Naive thymus-derived CD8-positive, alpha-beta T cell (primary cell): ENCODE measurements at regions not wholly inside any gene's neighbourhood (a gene's known extent, or its start where the extent isn't known, plus 50 kb on each side); places are given as distances from the start of the nearest gene placed in this dataset.

ENCODE experiments used
- ATAC-seq, 2 donors: fragments of 150-1000 bp; cut with Tn5 transposase in 1 of 2; sonication (Bioruptor Pico), chemical (Tn5 transposase) in 1 of 2; 1 replicate in 1 of 2; 2 replicates in 1 of 2; pipeline ENCODE4 v1.10.0; 2021; ENCODE audit warnings: mild to moderate bottlenecking in 2 of 2, moderate library complexity in 2 of 2
- POLR2A ChIA-PET: fragments of 350-600 bp; sonication (Branson Sonifier 250); formaldehyde crosslinking; loops from one replicate; lab custom pipeline; 2021; ENCODE audit warnings: antibody characterized with exemption; lab: Charles Lee
- DNase-seq, 10 donors: peaks; one replicate each; pipeline versions ENCODE4 v3.0.0 to v3.0.0-alpha.2; 2020 to 2022
- H3K27ac Mint-ChIP-seq, 10 donors: one replicate each; pipeline ENCODE4 v1.8.0; 2020 to 2022; ENCODE audit warnings: mild to moderate bottlenecking in 10 of 10, mixed read lengths in 10 of 10, moderate library complexity in 4 of 10, inconsistent platforms in 1 of 10
- H3K27me3 Mint-ChIP-seq, 5 donors: one replicate each; pipeline ENCODE4 v1.8.0; 2021 to 2022; ENCODE audit warnings: mixed read lengths in 5 of 5
- H3K36me3 Mint-ChIP-seq, 3 donors: one replicate each; pipeline ENCODE4 v1.8.0; 2020 to 2022; ENCODE audit warnings: mixed read lengths in 3 of 3, mild to moderate bottlenecking in 2 of 3, inconsistent platforms in 1 of 3
- H3K4me1 Mint-ChIP-seq, 4 donors: one replicate each; pipeline ENCODE4 v1.8.0; 2021 to 2022; ENCODE audit warnings: mixed read lengths in 4 of 4
- H3K4me3 Mint-ChIP-seq, 10 donors: one replicate each; pipeline ENCODE4 v1.8.0; 2020 to 2022; ENCODE audit warnings: mild to moderate bottlenecking in 10 of 10, mixed read lengths in 10 of 10, moderate library complexity in 6 of 10, inconsistent platforms in 1 of 10
- H3K9me3 Mint-ChIP-seq, 9 donors: one replicate each; pipeline ENCODE4 v1.8.0; 2020 to 2022; ENCODE audit warnings: mixed read lengths in 9 of 9, mild to moderate bottlenecking in 3 of 9, inconsistent platforms in 1 of 9, moderate library complexity in 1 of 9

DNA sequence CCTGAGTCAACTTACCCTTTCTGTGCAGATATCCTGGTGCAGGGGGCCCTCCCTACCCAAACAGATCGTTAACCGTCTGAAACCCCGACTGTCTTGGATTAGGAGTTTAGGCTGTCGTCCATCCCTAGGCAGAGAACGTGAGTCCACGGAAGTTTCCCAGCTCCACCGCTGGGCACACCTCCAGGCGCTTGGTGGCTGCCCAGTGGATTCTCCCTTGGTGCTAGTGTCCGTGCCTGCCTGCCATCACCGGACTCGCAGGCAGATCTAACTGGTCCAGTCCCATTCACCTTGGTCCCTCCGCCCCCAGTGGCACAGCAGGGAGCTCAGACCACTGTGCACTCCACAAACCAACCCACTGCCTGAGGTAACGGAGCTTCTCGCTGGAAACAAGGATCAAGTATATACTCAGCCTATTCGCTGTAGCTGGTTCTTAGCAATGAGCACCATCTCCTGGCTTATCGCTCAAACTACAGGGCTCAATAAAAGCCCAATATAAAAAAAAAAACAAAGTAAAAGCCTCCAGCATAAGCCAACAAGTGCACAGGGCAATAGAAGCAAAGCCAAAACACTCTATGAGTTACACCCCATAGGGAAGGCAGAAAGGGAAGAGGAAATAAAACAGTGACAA, 79.5 kb upstream of the USP9Y start:
- POLR2A ChIA-PET: no interaction called here
- peak overlapping the region in 5 of 10 donors; percentile 1 to 54 (median 36) for H3K4me3 Mint-ChIP-seq
- ATAC-seq (peak; percentile 44 to 75), DNase-seq (peak in 2 of 10 donors; percentile 1 to 6)
- peaks cover 7 to 27% (median 17%) of the 10 kb centered on the region in 4 donors for H3K4me1 Mint-ChIP-seq
- H3K27me3 Mint-ChIP-seq: no peaks in the 10 kb centered on the region
- no peaks in the 10 kb centered on the region for H3K36me3 Mint-ChIP-seq
- peak overlapping the region in 4 of 10 donors; percentile 0 to 53 (median 44) for H3K27ac Mint-ChIP-seq
- no peaks in the 10 kb centered on the region for H3K9me3 Mint-ChIP-seq

GRCh38 chrY:12623204-12623603, 77.8 kb upstream of the USP9Y start:
- Mint-ChIP-seq H3K27me3 (no peaks in the 10 kb centered on the region), H3K36me3 (peaks cover 0 to 1% (median 0%) of the 10 kb centered on the region in 3 donors), H3K9me3 (no peaks in the 10 kb centered on the region), H3K4me1 (peaks cover 7 to 31% (median 18%) of the 10 kb centered on the region in 4 donors), H3K4me3 (no peak overlapping the region), H3K27ac (no peak overlapping the region)
- no peak for ATAC-seq
- POLR2A ChIA-PET: no interaction called here
- DNase-seq: no peak

DNA sequence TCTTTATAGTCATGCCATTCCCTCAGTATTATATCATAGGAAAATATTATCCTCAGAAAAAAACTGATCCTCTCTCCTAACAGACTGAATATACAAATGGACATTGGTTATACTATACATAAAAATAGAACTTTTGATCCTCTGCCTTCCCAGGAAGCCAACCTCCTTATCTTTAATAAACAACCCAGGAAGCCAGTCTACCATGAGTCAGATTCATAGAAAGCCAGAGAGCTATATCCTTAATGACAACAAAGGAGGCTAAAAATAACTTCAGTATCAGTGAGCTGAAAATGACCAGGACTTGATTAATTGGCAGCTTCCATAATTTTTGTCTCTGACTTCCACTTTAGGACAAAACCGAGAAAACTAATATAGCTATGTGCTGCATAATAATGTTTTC, 58.0 kb upstream of the USP9Y start:
- ATAC-seq (no peak), DNase-seq (no peak)
- no peaks in the 10 kb centered on the region for H3K36me3 Mint-ChIP-seq
- H3K4me3 Mint-ChIP-seq: no peak overlapping the region
- H3K9me3 Mint-ChIP-seq: no peaks in the 10 kb centered on the region
- H3K27ac Mint-ChIP-seq: no peak overlapping the region
- peaks cover 0 to 6% (median 0%) of the 10 kb centered on the region in 5 donors for H3K27me3 Mint-ChIP-seq
- H3K4me1 Mint-ChIP-seq: peaks cover 0 to 3% (median 0%) of the 10 kb centered on the region in 4 donors
- POLR2A ChIA-PET: no interaction called here

GRCh38 chrY:12643693-12644348, 57.2 kb upstream of the USP9Y start:
- H3K27ac Mint-ChIP-seq: no peak overlapping the region
- DNase-seq (no peak), ATAC-seq (no peak)
- H3K4me3 Mint-ChIP-seq: no peak overlapping the region
- peaks cover 0 to 6% (median 0%) of the 10 kb centered on the region in 5 donors for H3K27me3 Mint-ChIP-seq
- H3K4me1 Mint-ChIP-seq: peaks cover 0 to 3% (median 0%) of the 10 kb centered on the region in 4 donors
- peaks cover 0 to 8% (median 0%) of the 10 kb centered on the region in 9 donors for H3K9me3 Mint-ChIP-seq
- POLR2A ChIA-PET: no interaction called here
- no peaks in the 10 kb centered on the region for H3K36me3 Mint-ChIP-seq

DNA sequence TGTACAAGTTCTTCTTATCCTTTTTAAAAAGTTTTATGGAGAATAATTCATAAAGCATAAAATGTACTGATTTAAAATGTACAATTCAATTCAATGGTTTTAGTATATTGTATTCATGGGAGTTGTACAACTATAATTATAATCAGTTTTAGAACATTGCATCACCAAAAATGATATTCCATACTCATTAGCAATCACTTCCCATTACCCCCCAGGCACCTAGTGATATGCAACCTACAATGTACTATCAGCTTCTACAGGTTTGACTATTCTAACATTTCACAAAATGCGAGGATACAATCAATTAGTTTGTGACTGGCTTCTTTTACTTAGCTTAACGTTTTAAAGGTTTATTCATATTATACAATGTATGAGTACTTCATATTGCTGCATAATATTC, 49.9 kb upstream of the USP9Y start:
- POLR2A ChIA-PET: no interaction called here
- ATAC-seq: no peak
- H3K4me3 Mint-ChIP-seq: no peak overlapping the region

More for the DNA sequence above, 49.9 kb upstream of the USP9Y start:
- no peak overlapping the region for H3K27ac Mint-ChIP-seq
- H3K4me1 Mint-ChIP-seq: no peaks in the 10 kb centered on the region
- no peaks in the 10 kb centered on the region for H3K36me3 Mint-ChIP-seq
- peaks cover 0 to under 1% (median 0%) of the 10 kb centered on the region in 5 donors for H3K27me3 Mint-ChIP-seq
- H3K9me3 Mint-ChIP-seq: peaks cover 0 to 11% (median 0%) of the 10 kb centered on the region in 9 donors
- DNase-seq: no peak
